Smooth muscle cell of the brain vasculature (primary cell): ENCODE measurements at regions not wholly inside any gene's neighbourhood (a gene's known extent, or its start where the extent isn't known, plus 50 kb on each side); places are given as distances from the start of the nearest gene placed in this dataset.
"Not testable (repeated sequence)": the region's sequence is repeated elsewhere in the genome, so short reads cannot be mapped to it uniquely, and the experiment has no call there.

Source experiments
- DNase-seq: peaks from one replicate; pipeline ENCODE4 v3.0.0-alpha.2; 2012; ENCODE audit warnings: low read depth, low spot score

DNA sequence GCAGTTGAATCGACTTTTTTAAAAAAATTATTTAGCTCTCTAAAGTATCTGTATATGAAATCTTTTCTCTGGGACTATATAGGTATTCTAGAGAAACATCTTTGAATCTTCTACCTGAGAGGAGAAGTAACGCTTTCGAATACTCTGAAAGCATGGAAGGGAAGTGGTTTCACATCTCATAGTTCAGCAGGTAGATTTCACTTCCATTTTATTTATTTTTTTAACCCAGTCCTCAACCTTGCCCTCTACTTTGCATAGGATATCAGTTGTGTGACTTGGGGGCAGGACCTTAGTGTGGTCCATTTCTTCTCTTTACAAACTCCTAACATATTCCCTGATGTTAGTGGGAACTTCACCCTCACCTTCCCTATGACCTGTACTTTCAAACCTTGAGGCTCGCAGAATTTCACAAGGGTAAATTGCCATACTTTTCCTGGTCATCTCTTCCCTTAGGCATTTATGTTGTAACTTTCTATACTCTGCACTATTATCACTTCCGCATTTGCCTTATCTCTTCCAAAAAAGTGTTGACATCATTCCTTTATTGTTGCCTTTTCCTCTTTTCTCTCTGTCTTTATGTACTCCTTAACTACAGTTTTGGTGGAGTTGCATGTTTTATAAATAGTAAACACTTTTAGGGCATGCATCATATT is 1208.5 kb upstream of the ADGRL4 start:
- no peak for DNase-seq

DNA sequence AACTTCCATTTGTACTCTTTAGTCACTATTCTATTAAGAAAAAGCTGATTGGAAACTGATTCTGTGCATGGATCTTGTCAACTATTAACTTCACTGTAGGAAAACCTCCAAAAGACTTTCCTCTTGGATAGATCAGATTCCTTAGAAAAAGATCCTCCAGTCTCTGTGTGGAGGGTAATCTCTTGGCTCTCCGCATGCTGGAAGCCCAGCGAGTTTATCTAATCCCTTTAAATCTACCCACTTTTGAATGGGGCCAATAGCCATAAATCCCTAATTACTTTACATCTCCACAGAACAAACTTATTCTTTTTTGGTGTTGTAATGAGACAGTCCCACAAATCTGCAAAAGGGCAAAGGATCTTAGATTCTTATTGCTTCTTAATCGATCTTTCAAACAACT is 1206.4 kb upstream of the ADGRL4 start:
- DNase-seq, result no peak

DNA sequence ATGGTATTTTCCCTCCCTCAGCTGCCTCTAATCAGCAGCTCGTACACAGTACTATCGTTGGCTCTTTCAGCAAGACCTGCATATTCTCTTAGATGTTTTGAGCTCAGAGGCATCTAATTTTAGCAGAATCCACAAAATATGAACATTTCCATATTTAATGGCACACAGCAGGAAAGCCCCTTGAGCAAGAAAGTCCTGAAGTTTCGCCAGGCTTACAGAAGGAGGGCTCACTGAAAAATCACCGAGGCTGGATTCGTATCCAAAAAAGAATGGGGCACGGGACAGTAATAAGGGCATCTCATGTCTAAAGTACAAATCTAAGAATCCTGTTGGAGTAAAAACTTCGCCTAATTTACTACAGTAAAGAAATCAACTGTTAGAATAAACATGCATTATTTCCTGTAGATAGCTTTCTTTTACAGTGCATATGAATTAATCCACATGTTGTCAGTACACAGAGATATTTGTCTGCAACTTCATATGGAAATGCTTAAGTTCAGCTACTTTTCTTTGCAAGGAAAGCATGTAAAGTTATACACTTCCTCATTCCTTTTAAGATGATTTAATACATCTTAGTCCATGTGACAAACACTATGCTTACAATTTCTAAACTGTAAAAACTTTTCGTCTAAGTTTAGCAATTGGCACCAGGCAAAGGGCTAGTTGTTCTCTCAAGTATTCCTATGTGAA is 1205.3 kb upstream of the ADGRL4 start:
- no peak for DNase-seq

DNA sequence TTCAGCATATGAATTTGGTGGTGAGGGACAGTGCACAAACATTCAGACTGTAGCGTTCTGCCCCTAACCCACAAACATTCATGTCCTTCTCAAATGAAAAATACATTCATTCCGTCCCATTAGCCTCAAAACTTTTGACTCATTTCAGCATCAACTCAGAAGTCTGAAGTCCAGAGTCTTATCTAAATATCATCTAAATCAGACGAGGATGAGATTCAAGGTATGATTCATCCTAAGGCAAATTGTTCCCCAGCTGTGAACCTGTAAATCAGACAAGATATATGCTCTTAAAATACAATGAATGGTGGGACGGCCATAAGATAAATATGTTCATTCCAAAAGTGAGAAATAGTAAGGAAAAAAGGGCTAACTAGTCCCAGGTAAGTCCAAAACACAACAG is 1195.6 kb upstream of the ADGRL4 start:
- DNase-seq, result no peak

GRCh38 chr1:80194221-80194620 is 1187.7 kb upstream of the ADGRL4 start:
- DNase-seq, result no peak

- DNase-seq, result no peak
Observed at GRCh38 chr1:80181418-80181817, 1174.9 kb upstream of the ADGRL4 start.

DNA sequence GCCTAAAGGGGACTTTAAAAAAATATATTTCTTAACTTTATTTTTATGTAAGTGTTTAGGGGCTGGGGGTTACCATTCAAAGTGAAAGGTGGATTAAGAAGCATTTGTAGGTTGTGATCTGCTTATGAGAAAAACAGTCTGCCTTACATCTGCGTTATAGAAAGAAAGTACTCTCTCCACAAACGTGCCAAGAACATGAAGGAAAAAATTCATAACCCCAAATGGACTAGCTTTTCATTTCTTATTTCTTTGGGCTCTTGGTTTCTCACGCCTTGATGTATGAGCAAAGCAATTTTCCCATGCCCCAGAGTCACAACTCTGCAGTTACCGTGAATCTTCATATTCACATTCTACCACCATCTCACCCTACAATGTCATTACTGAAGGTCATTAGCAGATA is 1165.1 kb upstream of the ADGRL4 start:
- no peak for DNase-seq

- DNase-seq, result no peak
Observed at GRCh38 chr1:80170811-80171485, 1164.4 kb upstream of the ADGRL4 start.

DNA sequence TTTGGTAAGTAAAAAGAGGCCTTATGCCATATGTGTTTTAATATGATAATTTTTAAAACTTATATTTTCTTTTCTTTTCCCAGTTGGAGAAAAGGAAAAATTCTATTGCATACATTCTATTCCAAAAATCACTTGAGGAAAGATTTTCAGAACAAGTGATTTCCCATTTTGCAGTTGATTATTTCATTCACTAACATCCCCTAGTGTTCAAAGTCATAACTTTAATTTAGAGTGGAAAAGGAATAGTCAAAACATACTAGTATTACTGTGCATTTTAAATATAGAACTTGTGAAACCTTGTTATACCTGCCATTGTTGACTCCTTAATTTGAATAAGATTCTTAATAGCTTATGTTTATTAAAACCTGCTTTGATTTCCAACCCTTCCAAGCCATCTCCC is 1157.6 kb upstream of the ADGRL4 start:
- DNase-seq, result no peak

GRCh38 chr1:80163686-80164085 is 1157.2 kb upstream of the ADGRL4 start:
- DNase-seq, result no peak

- DNase-seq, result no peak
Observed at GRCh38 chr1:80158771-80159170, 1152.2 kb upstream of the ADGRL4 start.

- no peak for DNase-seq
Observed at GRCh38 chr1:80158266-80158665, 1151.7 kb upstream of the ADGRL4 start.

DNA sequence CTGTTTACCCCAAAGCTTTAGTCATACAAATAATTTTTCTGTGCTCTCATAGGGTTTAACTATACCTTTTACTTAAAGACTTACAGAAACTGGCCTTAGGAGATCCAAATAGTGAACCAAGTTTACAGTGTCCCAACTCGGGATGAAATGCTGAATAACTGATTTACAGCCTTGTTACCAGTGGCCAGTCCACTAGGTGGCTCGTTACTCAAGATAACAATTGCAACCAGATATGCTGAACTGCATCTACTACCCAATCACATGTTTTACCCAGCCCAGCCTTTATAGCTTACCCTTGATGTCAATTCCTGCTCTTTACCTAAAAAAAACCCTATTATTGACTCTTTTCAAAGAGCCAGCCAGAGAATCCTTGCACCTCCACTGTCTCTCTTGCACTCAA is 1148.8 kb upstream of the ADGRL4 start:
- DNase-seq, result no peak

DNA sequence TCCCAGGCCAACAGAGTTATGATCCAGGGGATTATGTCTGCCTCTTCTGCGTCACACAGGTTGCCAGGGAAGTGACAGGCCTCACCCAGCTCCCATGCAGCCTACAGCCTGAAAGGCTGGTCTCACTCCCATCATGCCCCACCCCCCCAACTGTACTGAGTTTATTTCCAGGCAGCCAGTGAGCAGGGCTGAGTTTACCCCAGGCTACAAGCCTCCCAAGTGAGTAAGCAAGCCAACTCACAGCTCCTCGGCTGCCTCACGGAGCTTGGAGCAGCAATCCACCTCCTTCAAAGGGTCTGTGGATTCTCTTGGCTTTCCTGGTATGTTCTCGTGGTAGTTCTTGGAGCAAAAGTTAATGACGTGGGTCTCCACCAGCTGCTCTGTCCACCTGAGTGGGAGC is 1147.6 kb upstream of the ADGRL4 start:
- no peak for DNase-seq

DNA sequence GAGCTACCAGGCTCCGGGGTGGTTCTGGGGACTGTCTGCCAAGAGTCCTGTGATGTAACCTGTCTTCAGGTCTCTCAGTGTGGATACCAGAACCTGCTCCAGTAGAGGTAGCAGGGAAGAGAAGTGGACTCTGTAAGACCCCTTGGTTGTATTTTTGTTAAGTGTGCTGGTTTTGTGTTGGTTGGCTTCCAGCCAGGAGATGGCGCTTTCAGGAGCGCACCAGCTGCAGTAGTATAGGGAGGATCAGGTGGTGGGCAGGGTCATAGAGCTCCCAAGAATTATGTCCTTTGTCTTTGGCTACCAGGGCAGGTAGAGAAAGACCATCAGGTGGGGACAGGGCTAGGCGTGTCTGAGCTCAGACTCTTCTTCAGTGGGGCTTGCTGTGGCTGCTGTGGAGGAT is 1147.2 kb upstream of the ADGRL4 start:
- no peak for DNase-seq

DNA sequence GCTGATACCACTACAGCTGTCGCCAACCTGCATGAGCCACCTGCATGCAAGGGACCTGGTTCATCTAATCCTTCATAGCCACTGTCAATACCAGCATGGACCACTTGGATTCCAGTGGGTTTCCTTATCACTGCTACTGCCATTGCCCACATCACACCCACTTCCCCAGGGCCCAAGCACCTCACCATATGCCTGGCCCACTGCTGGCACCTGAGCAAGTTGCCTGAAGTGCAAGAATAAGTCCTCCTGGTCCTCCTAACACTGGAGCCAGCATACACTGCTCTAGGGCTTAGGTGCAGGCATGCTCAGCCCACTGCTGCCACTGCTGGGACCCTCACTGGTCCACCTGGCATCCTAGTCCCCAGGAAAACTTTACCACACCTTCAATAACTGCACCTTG is 1136.8 kb upstream of the ADGRL4 start:
- DNase-seq, result no peak

- not testable (repeated sequence) for DNase-seq
Observed at GRCh38 chr1:80137946-80138602, 1131.5 kb upstream of the ADGRL4 start.

- no peak for DNase-seq
Observed at GRCh38 chr1:80113168-80114038, 1106.9 kb upstream of the ADGRL4 start.

DNA sequence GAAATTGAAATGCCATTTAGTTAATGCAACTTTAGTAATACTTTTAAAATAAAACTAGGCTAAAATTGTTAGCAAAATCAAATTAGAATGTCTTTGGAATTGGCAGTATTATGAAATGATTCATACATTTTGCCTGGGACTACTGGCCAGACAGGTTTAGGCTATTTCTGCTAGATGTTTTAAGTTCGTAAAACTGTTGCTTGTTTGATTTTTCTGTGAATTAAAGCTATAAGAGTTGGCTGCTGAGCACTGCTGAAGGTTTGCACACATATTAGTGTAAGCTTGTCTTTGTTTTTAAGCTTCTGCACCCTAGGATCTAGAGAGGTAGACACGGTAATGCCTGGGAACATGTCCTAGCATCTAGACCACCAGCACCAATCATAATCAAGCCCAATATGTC is 1094.6 kb upstream of the ADGRL4 start:
- no peak for DNase-seq

DNA sequence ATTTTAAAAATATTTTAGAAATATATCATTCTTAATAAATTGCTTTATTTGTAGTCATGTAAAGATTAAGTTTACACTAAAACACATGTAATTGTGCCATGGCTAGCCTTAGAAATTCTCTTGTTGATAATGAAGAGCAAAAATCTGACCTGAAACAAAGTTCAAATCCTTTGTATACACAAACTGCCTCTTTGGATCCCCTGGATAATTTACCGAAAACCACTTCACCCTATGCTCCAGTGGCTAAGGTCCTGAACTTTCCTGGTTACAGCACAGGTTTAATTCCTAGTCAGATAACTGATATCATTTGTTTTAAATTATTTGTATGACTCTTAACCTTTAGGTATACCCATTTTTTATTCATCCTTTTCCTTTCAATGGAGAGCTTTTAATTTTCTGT is 1093.2 kb upstream of the ADGRL4 start:
- no peak for DNase-seq

DNA sequence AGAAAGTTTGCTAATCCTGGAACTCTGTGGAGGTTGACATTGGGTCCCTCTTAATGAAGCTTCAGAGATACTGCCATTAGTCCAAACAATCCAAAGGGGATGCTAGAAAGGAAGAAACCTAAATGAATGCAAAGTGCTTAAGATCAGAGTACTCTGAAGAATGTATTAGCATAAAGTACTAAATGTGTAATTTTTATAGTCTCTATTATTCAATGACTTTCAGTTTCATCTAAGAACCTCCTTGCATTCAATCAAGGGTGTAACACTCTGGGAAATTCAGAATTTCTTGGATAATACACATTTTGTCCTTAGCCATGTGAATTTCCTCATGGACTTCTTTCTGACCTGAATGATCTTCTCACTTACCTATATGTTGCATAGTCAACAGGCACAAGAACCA is 1078.5 kb upstream of the ADGRL4 start:
- DNase-seq, result no peak

DNA sequence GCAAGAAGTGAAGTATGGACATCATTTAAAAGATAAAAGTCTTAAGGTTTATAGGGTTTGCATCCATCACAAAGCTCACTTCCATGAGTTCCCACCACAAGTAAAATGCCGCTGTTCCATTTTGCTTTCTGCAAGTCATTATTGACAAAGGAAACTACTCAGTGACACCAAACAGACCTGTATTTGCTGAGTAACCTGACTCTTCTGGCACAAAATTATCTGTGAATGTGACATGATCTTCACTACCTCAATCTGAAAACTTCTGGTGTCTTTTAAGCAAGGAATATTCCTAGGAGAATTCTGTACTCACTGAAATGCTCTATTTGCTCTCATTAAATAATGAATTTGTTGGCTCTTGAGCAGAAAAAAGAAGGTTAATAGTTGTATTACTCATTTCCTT is 1077.4 kb upstream of the ADGRL4 start:
- DNase-seq, result no peak
